CD4-positive, CD25-positive, alpha-beta regulatory T cell (primary cell): ENCODE measurements at regions not wholly inside any gene's neighbourhood (a gene's known extent, or its start where the extent isn't known, plus 50 kb on each side); places are given as distances from the start of the nearest gene placed in this dataset.

Source experiments
- ATAC-seq, 2 donors: fragments of 150-1000 bp; cut with Tn5 transposase; one replicate each; pipeline ENCODE4 v1.10.0; 2021; ENCODE audit warnings: low read depth in 2 of 2, moderate number of reproducible peaks in 2 of 2, moderate library complexity in 1 of 2
- DNase-seq, 3 donors: peaks; one replicate each; pipeline versions ENCODE4 v3.0.0 to v3.0.0-alpha.2; 2012 to 2022; ENCODE audit warnings: mixed read lengths in 1 of 3
- H3K27ac ChIP-seq: one replicate; pipeline ENCODE4 v1.7.0; 2013; ENCODE audit warnings: mild to moderate bottlenecking, low read length; ENCODE audit not compliant: insufficient read depth, poor library complexity, severe bottlenecking
- H3K27me3 ChIP-seq: one replicate; pipeline ENCODE4 v1.7.0; 2013; ENCODE audit warnings: low read length; ENCODE audit not compliant: control insufficient read depth, insufficient read depth
- H3K36me3 ChIP-seq: one replicate; pipeline ENCODE4 v1.7.0; 2013; ENCODE audit warnings: mild to moderate bottlenecking, low read length, moderate library complexity; ENCODE audit not compliant: control insufficient read depth, insufficient read depth
- H3K4me1 ChIP-seq: 2 replicates; pipeline ENCODE4 v1.7.0; 2013; ENCODE audit warnings: mild to moderate bottlenecking, low read length; ENCODE audit not compliant: insufficient read depth, control insufficient read depth, poor library complexity, severe bottlenecking
- H3K4me3 ChIP-seq: one replicate; pipeline ENCODE4 v1.7.0; 2013; ENCODE audit warnings: low read depth, mild to moderate bottlenecking, low read length, moderate library complexity
- H3K9me3 ChIP-seq, 2 experiments: 1 replicate in 1 of 2; 2 replicates in 1 of 2; pipeline ENCODE4 v1.7.0; 2013; ENCODE audit warnings: low read length in 2 of 2, mild to moderate bottlenecking in 1 of 2, moderate library complexity in 1 of 2; ENCODE audit not compliant: control insufficient read depth in 2 of 2
- H3K27ac Mint-ChIP-seq, 3 donors: one replicate each; pipeline ENCODE4 v1.8.0; 2020 to 2022; ENCODE audit warnings: mild to moderate bottlenecking in 3 of 3, mixed read lengths in 3 of 3, moderate library complexity in 2 of 3
- H3K27me3 Mint-ChIP-seq: one replicate; pipeline ENCODE4 v1.8.0; 2022; ENCODE audit warnings: mild to moderate bottlenecking, mixed read lengths
- H3K36me3 Mint-ChIP-seq: one replicate; pipeline ENCODE4 v1.8.0; 2020; ENCODE audit warnings: mixed read lengths
- H3K4me1 Mint-ChIP-seq, 4 donors: one replicate each; pipeline ENCODE4 v1.8.0; 2020 to 2022; ENCODE audit warnings: mixed read lengths in 4 of 4, mild to moderate bottlenecking in 1 of 4
- H3K4me3 Mint-ChIP-seq, 4 donors: one replicate each; pipeline ENCODE4 v1.8.0; 2020 to 2022; ENCODE audit warnings: mild to moderate bottlenecking in 4 of 4, mixed read lengths in 4 of 4, moderate library complexity in 3 of 4
- H3K9me3 Mint-ChIP-seq, 7 donors: one replicate each; pipeline ENCODE4 v1.8.0; 2020 to 2022; ENCODE audit warnings: mixed read lengths in 7 of 7, mild to moderate bottlenecking in 3 of 7, moderate library complexity in 2 of 7

GRCh38 chr15:69524814-69525213 is 72.2 kb downstream of the RPLP1 start:
- no peaks in the 10 kb centered on the region for H3K9me3 ChIP-seq
- no peak overlapping the region for H3K27ac ChIP-seq
- Mint-ChIP-seq H3K27ac (no peak overlapping the region), H3K4me1 (no peaks in the 10 kb centered on the region), H3K4me3 (no peak overlapping the region), H3K36me3 (no peaks in the 10 kb centered on the region), H3K27me3 (peaks cover 18% of the 10 kb centered on the region), H3K9me3 (no peaks in the 10 kb centered on the region)
- DNase-seq (no peak), ATAC-seq (no peak)
- H3K36me3 ChIP-seq = no peaks in the 10 kb centered on the region
- H3K27me3 ChIP-seq = peaks cover 2% of the 10 kb centered on the region
- H3K4me3 ChIP-seq = no peak overlapping the region
- no peaks in the 10 kb centered on the region for H3K4me1 ChIP-seq

- H3K4me3 Mint-ChIP-seq = no peak overlapping the region
- no peak for ATAC-seq
- Histone ChIP-seq H3K9me3 (no peaks in the 10 kb centered on the region), H3K4me1 (no peaks in the 10 kb centered on the region), H3K4me3 (no peak overlapping the region), H3K27me3 (peaks cover 2% of the 10 kb centered on the region), H3K36me3 (no peaks in the 10 kb centered on the region), H3K27ac (no peak overlapping the region)
- no peak overlapping the region for H3K27ac Mint-ChIP-seq
- peaks cover 12% of the 10 kb centered on the region for H3K27me3 Mint-ChIP-seq
- DNase-seq = no peak
- H3K36me3 Mint-ChIP-seq = no peaks in the 10 kb centered on the region
- no peaks in the 10 kb centered on the region for H3K4me1 Mint-ChIP-seq
- no peaks in the 10 kb centered on the region for H3K9me3 Mint-ChIP-seq
Measured at GRCh38 chr15:69525543-69525942, 72.9 kb downstream of the RPLP1 start.

- no peak overlapping the region for H3K27ac ChIP-seq
- no peaks in the 10 kb centered on the region for H3K4me1 ChIP-seq
- peaks cover 10% of the 10 kb centered on the region for H3K27me3 Mint-ChIP-seq
- no peak overlapping the region for H3K27ac Mint-ChIP-seq
- no peaks in the 10 kb centered on the region for H3K36me3 Mint-ChIP-seq
- H3K9me3 Mint-ChIP-seq = no peaks in the 10 kb centered on the region
- H3K4me1 Mint-ChIP-seq = no peaks in the 10 kb centered on the region
- H3K27me3 ChIP-seq = peaks cover 2% of the 10 kb centered on the region
- DNase-seq = no peak
- no peaks in the 10 kb centered on the region for H3K36me3 ChIP-seq
- H3K9me3 ChIP-seq = no peaks in the 10 kb centered on the region
- no peak overlapping the region for H3K4me3 ChIP-seq
- H3K4me3 Mint-ChIP-seq = no peak overlapping the region
- ATAC-seq = no peak
Measured at GRCh38 chr15:69526081-69527061, 73.8 kb downstream of the RPLP1 start.

GRCh38 chr15:69529141-69529540 is 76.5 kb downstream of the RPLP1 start:
- no peaks in the 10 kb centered on the region for H3K4me1 ChIP-seq

DNA sequence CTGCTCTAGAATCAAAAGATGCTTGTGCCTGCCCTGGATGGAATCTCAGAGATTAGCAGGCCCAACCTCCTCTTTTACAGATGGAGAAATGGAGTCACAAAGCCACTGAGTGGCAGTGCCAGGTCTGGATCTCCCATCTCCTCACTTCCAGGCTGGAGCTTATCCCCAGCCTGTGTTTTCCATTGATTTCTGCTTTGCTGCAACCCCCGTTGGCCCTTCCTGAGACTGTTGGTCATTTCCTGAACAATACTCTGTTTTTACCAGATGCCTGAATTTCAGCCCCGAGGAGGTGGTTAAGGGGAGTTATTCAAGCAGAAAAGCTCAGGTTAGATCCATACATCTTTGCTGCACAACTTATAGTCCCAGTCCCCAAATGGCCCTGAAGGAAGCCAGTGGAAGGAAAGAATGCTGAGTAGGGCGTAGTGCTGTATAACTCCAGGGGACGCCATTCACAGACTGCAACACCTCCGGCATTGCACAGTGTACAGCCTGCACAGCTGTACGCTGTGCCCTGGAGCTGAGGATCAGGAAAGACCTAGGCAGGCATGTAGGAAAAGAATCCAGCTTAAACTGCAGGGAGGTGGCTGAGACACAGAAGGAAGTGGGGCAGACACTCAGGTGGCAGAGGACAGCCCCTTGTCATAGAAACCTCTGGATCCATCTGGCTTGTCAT is 77.5 kb downstream of the RPLP1 start:
- Histone ChIP-seq H3K9me3 (no peaks in the 10 kb centered on the region), H3K36me3 (no peaks in the 10 kb centered on the region), H3K27ac (no peak overlapping the region), H3K4me1 (no peaks in the 10 kb centered on the region), H3K4me3 (no peak overlapping the region), H3K27me3 (no peaks in the 10 kb centered on the region)
- no peaks in the 10 kb centered on the region for H3K4me1 Mint-ChIP-seq
- ATAC-seq (no peak), DNase-seq (no peak)
- H3K4me3 Mint-ChIP-seq = no peak overlapping the region
- H3K27ac Mint-ChIP-seq = no peak overlapping the region
- no peaks in the 10 kb centered on the region for H3K9me3 Mint-ChIP-seq
- peaks cover 5% of the 10 kb centered on the region for H3K27me3 Mint-ChIP-seq
- no peaks in the 10 kb centered on the region for H3K36me3 Mint-ChIP-seq

More at GRCh38 chr15:69529141-69529540, 76.5 kb downstream of the RPLP1 start:
- Mint-ChIP-seq H3K4me1 (no peaks in the 10 kb centered on the region), H3K36me3 (no peaks in the 10 kb centered on the region), H3K9me3 (no peaks in the 10 kb centered on the region), H3K27me3 (peaks cover 10% of the 10 kb centered on the region), H3K27ac (no peak overlapping the region), H3K4me3 (no peak overlapping the region)
- Histone ChIP-seq H3K27me3 (no peaks in the 10 kb centered on the region), H3K9me3 (no peaks in the 10 kb centered on the region), H3K36me3 (no peaks in the 10 kb centered on the region), H3K27ac (no peak overlapping the region), H3K4me3 (no peak overlapping the region)
- ATAC-seq (no peak), DNase-seq (no peak)

DNA sequence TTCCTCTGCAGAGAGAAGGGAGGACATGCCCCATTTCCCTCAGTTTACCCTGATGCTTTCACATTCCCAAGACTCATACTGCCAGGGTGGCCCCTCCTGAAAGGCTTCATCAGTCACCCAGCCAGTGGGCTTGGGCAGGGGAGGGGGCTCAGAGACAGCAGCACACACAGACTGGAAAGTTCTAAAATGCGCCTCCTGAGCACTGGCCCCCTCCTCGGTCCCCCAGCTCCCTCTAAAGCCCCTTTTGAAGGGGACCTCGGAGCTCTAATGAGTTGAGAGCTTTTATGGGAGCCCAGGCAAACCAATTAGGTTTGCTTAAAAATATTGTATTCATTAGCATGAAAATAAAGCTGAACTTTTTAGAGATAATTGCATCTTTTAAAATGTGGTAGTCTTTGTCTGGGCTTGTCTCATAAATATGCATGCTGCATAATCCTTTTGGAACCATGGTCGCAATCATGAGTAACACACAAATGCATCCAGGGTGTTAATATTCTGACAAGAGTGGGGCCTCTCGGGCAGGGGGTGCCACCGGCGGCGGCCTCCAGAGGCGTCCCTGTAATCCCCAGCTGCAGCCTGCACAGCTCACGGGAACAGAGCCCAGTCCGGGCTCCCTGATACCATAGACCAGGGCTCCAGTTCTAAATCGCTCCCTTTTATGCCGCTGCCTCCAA is 78.5 kb downstream of the RPLP1 start:
- Mint-ChIP-seq H3K27me3 (peaks cover 2% of the 10 kb centered on the region), H3K4me3 (no peak overlapping the region), H3K36me3 (no peaks in the 10 kb centered on the region), H3K4me1 (no peaks in the 10 kb centered on the region), H3K9me3 (no peaks in the 10 kb centered on the region), H3K27ac (no peak overlapping the region)
- Histone ChIP-seq H3K9me3 (no peaks in the 10 kb centered on the region), H3K27ac (no peak overlapping the region), H3K27me3 (peaks cover under 1% of the 10 kb centered on the region), H3K4me3 (no peak overlapping the region), H3K36me3 (no peaks in the 10 kb centered on the region), H3K4me1 (no peaks in the 10 kb centered on the region)
- no peak for ATAC-seq
- no peak for DNase-seq

DNA sequence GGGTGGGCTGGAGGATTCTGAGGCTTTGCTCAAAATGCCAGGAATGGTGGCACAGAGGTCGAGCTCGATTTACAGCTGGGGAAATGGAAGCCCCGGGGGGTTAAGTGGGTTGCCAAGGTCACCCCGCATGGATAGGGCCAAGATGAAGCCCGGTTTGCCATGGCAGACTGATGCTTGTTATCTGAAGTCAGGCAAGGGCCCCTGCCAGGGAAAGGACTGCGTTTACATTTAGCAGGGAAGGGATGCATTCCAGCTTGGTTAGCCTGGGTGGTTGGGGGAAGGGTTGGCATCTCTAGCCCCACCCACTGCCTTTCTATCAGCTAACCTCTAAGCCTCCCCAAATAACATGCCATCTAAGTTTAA is 79.0 kb downstream of the RPLP1 start:
- peaks cover 4% of the 10 kb centered on the region for H3K27me3 ChIP-seq
- Mint-ChIP-seq H3K4me3 (no peak overlapping the region), H3K36me3 (no peaks in the 10 kb centered on the region), H3K27ac (no peak overlapping the region), H3K27me3 (no peaks in the 10 kb centered on the region), H3K4me1 (no peaks in the 10 kb centered on the region), H3K9me3 (no peaks in the 10 kb centered on the region)
- H3K9me3 ChIP-seq = no peaks in the 10 kb centered on the region
- ATAC-seq (no peak), DNase-seq (no peak)
- no peak overlapping the region for H3K4me3 ChIP-seq
- no peaks in the 10 kb centered on the region for H3K4me1 ChIP-seq
- H3K27ac ChIP-seq = no peak overlapping the region
- H3K36me3 ChIP-seq = no peaks in the 10 kb centered on the region
